ENCODE measurements at regions not wholly inside any gene's neighbourhood (a gene's known extent, or its start where the extent isn't known, plus 50 kb on each side); places are given as distances from the start of the nearest gene placed in this dataset.
"Not testable (repeated sequence)": the region's sequence is repeated elsewhere in the genome, so short reads cannot be mapped to it uniquely, and the experiment has no call there.

- no peak for DNase-seq
Observed at GRCh38 chr5:99878830-99879229, 656.3 kb upstream of the FAM174A start.

- no peak for DNase-seq
Observed at GRCh38 chr5:99866740-99867139, 668.4 kb upstream of the FAM174A start.

GRCh38 chr5:99865159-99865558 lies 670.0 kb upstream of the FAM174A start:
- DNase-seq: no peak

GRCh38 chr5:99835791-99836190 lies 699.4 kb upstream of the FAM174A start:
- no peak for DNase-seq

GRCh38 chr5:99827136-99827535 lies 708.0 kb upstream of the FAM174A start:
- DNase-seq: no peak

GRCh38 chr5:99817796-99818195 lies 717.4 kb upstream of the FAM174A start:
- no peak for DNase-seq

GRCh38 chr5:99814321-99815063 lies 720.7 kb upstream of the FAM174A start:
- no peak for DNase-seq

- no peak for DNase-seq
Observed at GRCh38 chr5:99808657-99809230, 726.4 kb upstream of the FAM174A start.

DNA sequence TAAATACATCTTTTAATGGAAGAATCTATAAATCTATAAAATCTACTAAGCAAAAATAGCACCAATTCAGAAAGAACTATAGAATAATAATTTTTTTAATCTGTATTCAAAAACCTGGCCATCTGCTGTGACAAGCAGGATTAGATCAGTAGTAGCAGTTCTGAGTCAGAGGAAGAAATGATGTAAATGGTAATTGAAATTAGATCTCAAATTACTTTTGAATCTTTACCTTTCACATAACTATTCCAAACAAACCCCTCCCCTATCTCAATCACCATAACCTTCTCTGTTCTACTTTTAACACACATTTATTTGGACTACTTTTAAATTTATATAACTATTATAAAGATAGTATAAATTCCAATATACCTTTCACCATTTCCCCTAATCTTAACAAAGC lies 727.8 kb upstream of the FAM174A start:
- no peak for DNase-seq

DNA sequence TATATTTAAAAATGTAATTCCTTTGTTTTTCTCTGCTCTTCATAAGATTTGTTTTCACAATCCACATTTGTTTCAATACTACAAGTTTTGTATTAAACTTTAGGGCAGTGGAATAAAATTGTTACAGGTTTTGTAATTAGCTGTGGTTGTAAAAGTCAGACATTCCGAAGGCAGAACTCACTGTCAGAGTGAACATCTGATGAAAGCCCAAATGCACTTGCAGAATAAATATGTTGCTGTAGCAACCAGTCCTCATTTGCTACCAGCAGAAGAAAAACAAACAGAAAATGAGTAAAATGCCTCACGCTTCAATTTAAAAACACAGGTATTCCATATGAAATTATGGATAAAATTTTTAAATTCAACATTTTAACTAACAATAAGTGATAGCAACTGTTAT lies 740.1 kb upstream of the FAM174A start:
- DNase-seq: no peak

DNA sequence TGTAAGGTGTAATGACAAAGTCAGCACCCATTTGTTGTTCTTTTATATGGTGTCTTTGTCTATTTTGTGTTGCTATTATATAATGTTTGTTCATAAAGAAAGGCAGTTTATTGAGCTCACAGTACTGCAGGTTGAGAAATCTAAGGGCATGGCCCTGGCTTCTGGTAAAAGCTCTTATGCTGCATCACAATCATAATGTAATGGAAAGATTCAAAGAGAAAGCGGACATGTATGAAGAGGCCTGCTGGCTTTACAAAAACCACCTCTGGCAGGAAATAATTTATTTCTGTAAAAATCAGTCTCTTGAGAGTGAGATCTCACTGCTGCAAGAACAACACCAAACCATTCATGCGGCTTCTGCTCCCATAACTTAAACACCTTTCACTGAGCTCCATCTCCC lies 746.7 kb upstream of the FAM174A start:
- no peak for DNase-seq

- peak; percentile 41 for DNase-seq
Observed at GRCh38 chr5:99775189-99775588, 760.0 kb upstream of the FAM174A start.

DNA sequence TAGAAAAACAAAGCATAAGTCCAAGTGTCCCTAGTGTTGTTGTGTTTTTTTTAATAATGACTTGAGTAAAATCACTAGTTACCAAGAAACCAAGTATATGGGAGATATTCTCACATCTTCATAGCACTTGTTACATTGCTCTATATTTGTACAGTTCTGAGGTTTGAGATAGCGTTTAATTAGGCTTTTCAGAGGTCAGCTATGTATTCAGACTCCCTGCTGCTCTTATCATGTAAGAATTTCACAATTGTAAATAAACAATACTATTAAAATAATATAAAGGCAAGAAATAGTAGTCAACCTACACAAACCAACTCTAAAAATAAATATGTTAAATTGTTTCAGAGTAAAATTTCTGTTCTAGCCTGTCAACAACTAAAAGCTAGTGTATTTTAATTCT lies 761.9 kb upstream of the FAM174A start:
- DNase-seq: peak; percentile 44

DNA sequence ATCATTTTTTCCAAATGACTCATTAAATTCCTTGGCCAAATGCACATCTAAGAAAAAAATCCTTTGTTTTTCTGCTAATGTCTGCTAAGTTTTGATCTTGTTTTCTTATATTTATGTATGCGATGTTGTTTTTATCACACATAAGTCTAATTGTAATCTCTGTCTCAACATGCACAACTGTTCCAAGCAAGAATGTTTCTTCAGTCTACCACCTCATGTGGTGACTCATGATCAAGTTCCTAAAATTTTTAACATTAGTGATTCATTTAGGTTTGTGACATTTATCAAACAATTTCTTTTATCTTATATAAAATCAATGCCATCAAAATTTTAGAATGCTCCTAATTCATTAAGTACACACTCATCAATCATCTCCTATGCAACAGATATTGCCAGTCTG lies 763.9 kb upstream of the FAM174A start:
- DNase-seq: no peak

DNA sequence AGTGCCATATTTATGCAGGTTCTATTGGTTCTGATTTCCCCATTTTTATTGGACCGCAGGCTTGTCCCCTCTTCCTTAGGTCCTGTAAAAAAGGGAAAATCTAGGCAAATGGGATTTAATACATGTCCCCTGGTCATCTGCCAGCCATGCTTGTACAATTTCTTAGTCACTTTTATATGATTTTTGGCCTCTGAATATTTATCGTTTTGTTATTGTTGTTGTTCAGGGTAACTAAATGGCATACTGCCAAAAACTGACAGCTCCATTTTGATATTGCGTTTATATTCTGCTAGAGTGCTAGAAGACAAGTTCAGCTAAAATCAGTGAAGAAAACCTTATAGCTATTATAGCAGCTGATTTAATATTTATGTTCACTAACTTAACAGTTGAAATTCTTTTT lies 770.2 kb upstream of the FAM174A start:
- no peak for DNase-seq

- DNase-seq: no peak
Observed at GRCh38 chr5:99763021-99763774, 772.0 kb upstream of the FAM174A start.

DNA sequence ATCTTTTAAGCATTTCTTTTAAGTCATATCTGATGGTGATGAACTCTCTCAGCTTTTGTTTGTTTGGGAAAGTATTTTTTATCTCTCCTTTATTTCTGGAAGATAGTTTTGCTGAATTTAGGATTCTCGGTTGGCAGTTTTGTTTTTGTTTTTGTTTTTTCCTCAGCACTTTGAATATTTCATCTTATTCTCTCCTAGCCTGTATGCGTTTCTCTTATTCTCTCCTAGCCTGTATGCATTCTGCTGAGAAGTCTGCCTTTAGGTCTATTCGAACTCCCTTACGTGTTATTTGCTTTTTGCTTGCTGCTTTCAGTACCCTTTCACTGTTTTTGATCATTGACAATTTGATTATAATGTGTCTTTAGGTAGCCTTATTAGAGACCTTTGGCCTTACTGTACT lies 787.8 kb upstream of the FAM174A start:
- no peak for DNase-seq

- DNase-seq: not testable (repeated sequence)
Observed at GRCh38 chr5:99733146-99733545, 802.0 kb upstream of the FAM174A start.

GRCh38 chr5:99730653-99731052 lies 801.8 kb upstream of the CHD1 start:
- not testable (repeated sequence) for DNase-seq

DNA sequence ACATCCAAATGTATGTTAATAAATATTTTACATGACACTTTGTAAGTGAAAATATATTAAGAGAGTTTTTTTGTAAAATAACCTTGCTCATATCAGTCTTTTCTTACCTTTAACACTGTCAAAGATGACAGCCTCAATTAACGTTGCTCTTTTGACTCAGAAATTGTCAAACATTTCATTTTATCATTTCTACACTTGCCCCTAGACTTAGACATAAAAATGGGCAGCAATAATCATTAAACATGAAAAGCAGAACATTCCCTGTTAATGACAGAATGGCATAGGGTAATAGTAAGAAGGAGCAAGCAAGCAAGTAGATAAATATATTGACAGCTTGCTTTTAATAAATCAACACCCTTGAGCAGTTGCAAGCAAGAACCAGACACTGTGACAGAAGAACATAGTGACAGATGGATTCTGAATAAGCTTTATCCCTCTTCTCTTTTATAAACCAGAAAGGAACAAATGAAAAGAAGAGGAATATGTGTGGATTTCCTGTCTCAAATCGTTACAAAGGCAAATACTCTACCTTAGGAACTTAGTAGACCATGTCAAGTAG lies 796.0 kb upstream of the CHD1 start:
- no peak for DNase-seq

DNA sequence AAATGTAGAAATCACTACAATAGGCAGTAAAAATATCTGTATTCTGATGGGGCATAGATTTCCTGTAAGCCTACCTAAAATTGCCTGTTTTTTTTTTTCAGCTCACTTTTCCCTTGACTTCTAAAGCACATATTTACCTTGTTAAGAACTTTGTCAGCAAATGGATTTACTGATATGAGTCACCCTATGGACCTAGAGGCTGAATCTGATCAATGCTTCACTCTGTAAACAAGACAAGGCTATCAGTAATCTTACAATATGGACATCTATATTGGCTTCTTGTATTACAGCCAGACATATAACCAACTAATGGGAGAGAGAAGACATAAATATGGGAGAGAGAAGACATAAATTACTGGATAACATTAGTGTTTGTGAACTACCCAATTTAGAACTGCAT lies 792.7 kb upstream of the CHD1 start:
- DNase-seq: peak; percentile 25

GRCh38 chr5:99715921-99716320 lies 787.1 kb upstream of the CHD1 start:
- no peak for DNase-seq

DNA sequence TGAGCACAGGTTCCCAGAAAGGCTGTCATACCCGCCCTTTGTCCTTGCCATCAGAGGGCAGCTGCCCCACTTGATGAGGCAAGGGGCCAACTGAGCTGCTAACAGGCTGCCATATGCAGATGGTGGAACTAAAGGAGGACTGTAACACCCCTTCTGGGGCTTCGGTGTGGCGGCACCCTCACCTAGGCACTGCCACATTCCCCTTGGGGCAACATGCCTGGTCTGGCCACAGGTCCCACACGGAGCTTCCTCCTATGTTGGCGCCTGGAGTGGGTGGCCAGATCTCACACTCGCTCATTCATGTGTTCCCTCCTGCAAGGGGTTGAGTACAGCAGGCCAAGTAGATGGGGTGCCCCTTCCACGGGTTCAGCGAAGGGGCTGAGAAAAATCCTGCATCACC lies 777.4 kb upstream of the CHD1 start:
- DNase-seq: no peak

DNA sequence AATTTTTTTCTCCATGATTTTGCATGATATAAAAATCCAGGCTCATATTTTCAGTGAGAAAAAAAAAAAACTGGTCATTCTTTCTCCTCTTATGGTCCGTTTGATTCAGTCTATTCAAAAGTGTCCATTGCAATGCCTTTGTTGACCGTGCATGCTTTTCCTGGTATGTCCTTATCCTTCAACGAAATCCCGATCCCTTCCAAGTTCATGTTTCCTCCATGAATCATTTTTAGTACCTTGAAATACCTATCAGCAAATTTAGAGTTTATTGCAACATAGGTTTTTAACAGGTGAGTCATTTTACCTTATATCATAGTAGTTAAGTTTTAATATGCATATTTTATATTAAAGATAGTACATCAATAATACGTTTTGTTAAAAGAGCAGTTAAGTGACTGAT lies 773.8 kb upstream of the CHD1 start:
- no peak for DNase-seq

Data from NCI-H146 (cell line).